ENCODE measurements at regions not wholly inside any gene's neighbourhood (a gene's known extent, or its start where the extent isn't known, plus 50 kb on each side); places are given as distances from the start of the nearest gene placed in this dataset.
A peak's percentile ranks its signal among the peaks of the same experiment; 100 is the strongest.

DNA sequence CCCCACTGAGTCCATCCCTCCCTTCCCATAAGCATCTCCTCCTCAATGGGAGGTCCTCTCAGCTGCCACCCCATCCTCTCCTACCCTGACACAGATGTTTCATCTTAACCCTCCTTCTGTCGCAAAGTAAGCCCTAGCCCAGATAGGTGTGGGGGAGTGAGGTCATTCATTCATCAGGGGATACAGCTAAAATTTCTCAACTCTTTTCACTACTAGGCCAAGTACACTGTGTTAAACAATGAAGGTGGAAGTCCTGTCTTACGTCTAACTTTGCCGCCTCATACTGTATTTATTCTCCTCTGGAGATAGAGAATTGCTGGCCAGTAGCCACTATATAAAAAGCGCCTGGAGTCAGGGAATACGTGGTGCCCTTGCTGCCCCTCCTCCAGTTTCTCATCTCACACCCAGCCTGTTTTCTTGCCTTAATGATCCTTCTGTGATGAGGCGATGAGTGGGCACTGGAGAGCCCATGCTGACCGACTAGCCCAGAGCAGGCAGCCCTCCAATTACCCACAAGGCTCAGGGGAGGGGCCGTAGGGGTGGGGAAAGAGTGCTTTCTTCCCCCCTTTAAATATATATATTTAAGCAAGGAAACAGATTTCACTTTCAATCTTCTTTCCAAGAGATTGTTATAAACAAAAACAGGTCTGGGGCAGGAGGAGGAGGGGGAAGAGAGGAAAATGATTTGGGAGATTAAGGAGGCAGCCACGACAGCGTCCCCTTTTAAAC, 149.5 kb downstream of the PJA1 start:
- no peaks in the 10 kb centered on the region for H3K36me3 ChIP-seq (ENCODE audit: control insufficient read depth in 4 of 4, insufficient read depth in 4 of 4, low read length in 4 of 4)
- ATAC-seq (ENCODE audit: insufficient read depth, low FRiP score) (no peak), DNase-seq (peak; percentile 42 to 68 (median 65))
- H3K27me3 ChIP-seq (ENCODE audit: control insufficient read depth in 3 of 3, insufficient read depth in 3 of 3, low read length in 2 of 3): no peaks in the 10 kb centered on the region
- H3K4me1 ChIP-seq (ENCODE audit: control insufficient read depth in 5 of 5, insufficient read depth in 5 of 5, low read length in 5 of 5): peaks cover 0 to 32% (median 5%) of the 10 kb centered on the region in 5 donors
- H3K9me3 ChIP-seq (ENCODE audit: control insufficient read depth in 4 of 4, insufficient read depth in 3 of 4, low read length in 3 of 4): no peaks in the 10 kb centered on the region
- 66 to 67% methylated on average over 10 of the region's 10 CpGs for whole genome bisulfite sequencing, 2 donors
- no peak overlapping the region for H3K4me3 ChIP-seq
- TF ChIP-seq, protein P1, sequence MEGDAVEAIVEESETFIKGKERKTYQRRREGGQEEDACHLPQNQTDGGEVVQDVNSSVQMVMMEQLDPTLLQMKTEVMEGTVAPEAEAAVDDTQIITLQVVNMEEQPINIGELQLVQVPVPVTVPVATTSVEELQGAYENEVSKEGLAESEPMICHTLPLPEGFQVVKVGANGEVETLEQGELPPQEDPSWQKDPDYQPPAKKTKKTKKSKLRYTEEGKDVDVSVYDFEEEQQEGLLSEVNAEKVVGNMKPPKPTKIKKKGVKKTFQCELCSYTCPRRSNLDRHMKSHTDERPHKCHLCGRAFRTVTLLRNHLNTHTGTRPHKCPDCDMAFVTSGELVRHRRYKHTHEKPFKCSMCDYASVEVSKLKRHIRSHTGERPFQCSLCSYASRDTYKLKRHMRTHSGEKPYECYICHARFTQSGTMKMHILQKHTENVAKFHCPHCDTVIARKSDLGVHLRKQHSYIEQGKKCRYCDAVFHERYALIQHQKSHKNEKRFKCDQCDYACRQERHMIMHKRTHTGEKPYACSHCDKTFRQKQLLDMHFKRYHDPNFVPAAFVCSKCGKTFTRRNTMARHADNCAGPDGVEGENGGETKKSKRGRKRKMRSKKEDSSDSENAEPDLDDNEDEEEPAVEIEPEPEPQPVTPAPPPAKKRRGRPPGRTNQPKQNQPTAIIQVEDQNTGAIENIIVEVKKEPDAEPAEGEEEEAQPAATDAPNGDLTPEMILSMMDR (IDR thresholded peaks at IDR 0.05; ENCODE audit: control extremely low read depth, extremely low read depth): no peak
- H3K27ac ChIP-seq (ENCODE audit: low read depth in 1 of 2, low read length in 1 of 2): no peak overlapping the region
- no peak overlapping the region for H3K9ac ChIP-seq (ENCODE audit: insufficient read depth in 1 of 2, low read length in 2 of 2)

GRCh38 chrX:69015156-69015555, 150.1 kb downstream of the PJA1 start:
- TF ChIP-seq, protein P1 (IDR thresholded peaks at IDR 0.05; ENCODE audit: control extremely low read depth, extremely low read depth): no peak
- Histone ChIP-seq H3K27ac (ENCODE audit: low read depth in 1 of 2, low read length in 1 of 2) (no peak overlapping the region), H3K4me1 (ENCODE audit: control insufficient read depth in 5 of 5, insufficient read depth in 5 of 5, low read length in 5 of 5) (peaks cover 0 to 32% (median 5%) of the 10 kb centered on the region in 5 donors), H3K36me3 (ENCODE audit: control insufficient read depth in 4 of 4, insufficient read depth in 4 of 4, low read length in 4 of 4) (no peaks in the 10 kb centered on the region), H3K27me3 (ENCODE audit: control insufficient read depth in 3 of 3, insufficient read depth in 3 of 3, low read length in 2 of 3) (no peaks in the 10 kb centered on the region), H3K9me3 (ENCODE audit: control insufficient read depth in 4 of 4, insufficient read depth in 3 of 4, low read length in 3 of 4) (peaks cover 0 to 4% (median 0%) of the 10 kb centered on the region in 4 donors), H3K4me3 (no peak overlapping the region), H3K9ac (ENCODE audit: insufficient read depth in 1 of 2, low read length in 2 of 2) (no peak overlapping the region)
- ATAC-seq (ENCODE audit: insufficient read depth, low FRiP score): no peak
- WGBS, 2 donors: 69 to 78% methylated on average over 5 to 7 of the region's 7 CpGs
- DNase-seq: peak; percentile 19 to 43 (median 40)

- Histone ChIP-seq H3K9ac (ENCODE audit: insufficient read depth in 1 of 2, low read length in 2 of 2) (no peak overlapping the region), H3K4me3 (no peak overlapping the region), H3K9me3 (ENCODE audit: control insufficient read depth in 4 of 4, insufficient read depth in 3 of 4, low read length in 3 of 4) (peaks cover 0 to 4% (median 0%) of the 10 kb centered on the region in 4 donors), H3K27me3 (ENCODE audit: control insufficient read depth in 3 of 3, insufficient read depth in 3 of 3, low read length in 2 of 3) (no peaks in the 10 kb centered on the region), H3K36me3 (ENCODE audit: control insufficient read depth in 4 of 4, insufficient read depth in 4 of 4, low read length in 4 of 4) (no peaks in the 10 kb centered on the region), H3K4me1 (ENCODE audit: control insufficient read depth in 5 of 5, insufficient read depth in 5 of 5, low read length in 5 of 5) (peaks cover 0 to 32% (median 5%) of the 10 kb centered on the region in 5 donors), H3K27ac (ENCODE audit: low read depth in 1 of 2, low read length in 1 of 2) (no peak overlapping the region)
- DNase-seq: peak; percentile 16 to 63 (median 31)
- no peak for ATAC-seq (ENCODE audit: insufficient read depth, low FRiP score)
- WGBS, 2 donors: 89 to 93% methylated on average over 2 of the region's 2 CpGs
- TF ChIP-seq, protein P1 (IDR thresholded peaks at IDR 0.05; ENCODE audit: control extremely low read depth, extremely low read depth): no peak
Measured at GRCh38 chrX:69014200-69014599, 151.1 kb downstream of the PJA1 start.
